ENCODE measurements at regions not wholly inside any gene's neighbourhood (a gene's known extent, or its start where the extent isn't known, plus 50 kb on each side); places are given as distances from the start of the nearest gene placed in this dataset.

DNA sequence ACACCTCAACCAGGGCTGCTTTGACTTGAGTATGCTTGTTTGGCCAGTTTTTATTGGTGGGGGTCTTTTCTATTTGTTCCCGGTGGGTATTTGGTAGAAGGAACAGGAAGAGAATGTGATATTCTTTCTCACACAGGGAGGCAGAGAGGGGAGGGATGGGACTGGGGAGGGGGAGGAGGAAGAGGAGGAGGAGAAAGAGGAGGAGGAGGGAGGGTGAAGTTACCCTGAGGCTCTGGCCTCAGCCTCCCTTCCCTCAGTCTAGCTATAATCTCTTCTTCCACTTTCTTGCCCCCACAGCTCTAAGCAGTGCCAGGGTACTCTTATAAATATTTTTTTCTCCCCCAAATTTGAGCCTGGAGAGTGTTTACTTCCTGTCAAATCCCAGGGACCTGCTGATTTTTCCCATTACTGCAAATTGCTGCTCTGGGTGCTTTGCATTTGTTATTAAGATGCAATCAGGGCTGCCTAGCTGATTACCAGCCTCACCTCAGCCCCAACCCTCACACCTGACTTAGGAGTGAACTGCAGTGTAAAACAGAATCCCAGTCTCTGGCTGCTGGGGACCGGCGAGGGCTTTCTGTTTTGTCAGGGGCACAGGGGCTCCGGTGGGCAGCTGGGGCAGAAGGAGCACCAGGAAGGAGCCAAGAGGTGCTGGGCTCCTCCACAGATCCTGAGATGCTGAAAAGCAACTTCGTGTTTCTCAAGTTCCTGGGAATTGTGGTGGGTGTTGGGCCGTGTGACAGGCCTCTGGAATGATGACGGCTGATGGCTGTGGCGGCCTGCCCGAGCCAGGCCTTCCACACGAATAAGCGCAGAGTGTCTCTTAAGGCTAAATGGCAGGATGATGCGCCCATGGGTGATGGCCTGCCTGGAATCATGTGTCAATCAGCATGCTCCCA, 141.4 kb downstream of the CD83 start:
- Histone ChIP-seq H3K36me3 (ENCODE audit: control insufficient read depth, insufficient read depth, low read length) (no peaks in the 10 kb centered on the region), H3K4me3 (ENCODE audit: low read depth, low read length) (no peak overlapping the region), H3K27me3 (ENCODE audit: control insufficient read depth, insufficient read depth, low read length) (no peaks in the 10 kb centered on the region)
- DNase-seq (ENCODE audit: low read depth): no peak
- TF ChIP-seq, protein P1, sequence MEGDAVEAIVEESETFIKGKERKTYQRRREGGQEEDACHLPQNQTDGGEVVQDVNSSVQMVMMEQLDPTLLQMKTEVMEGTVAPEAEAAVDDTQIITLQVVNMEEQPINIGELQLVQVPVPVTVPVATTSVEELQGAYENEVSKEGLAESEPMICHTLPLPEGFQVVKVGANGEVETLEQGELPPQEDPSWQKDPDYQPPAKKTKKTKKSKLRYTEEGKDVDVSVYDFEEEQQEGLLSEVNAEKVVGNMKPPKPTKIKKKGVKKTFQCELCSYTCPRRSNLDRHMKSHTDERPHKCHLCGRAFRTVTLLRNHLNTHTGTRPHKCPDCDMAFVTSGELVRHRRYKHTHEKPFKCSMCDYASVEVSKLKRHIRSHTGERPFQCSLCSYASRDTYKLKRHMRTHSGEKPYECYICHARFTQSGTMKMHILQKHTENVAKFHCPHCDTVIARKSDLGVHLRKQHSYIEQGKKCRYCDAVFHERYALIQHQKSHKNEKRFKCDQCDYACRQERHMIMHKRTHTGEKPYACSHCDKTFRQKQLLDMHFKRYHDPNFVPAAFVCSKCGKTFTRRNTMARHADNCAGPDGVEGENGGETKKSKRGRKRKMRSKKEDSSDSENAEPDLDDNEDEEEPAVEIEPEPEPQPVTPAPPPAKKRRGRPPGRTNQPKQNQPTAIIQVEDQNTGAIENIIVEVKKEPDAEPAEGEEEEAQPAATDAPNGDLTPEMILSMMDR (IDR thresholded peaks at IDR 0.05; ENCODE audit: insufficient read depth, low read length, poor library complexity, severe bottlenecking): no peak

DNA sequence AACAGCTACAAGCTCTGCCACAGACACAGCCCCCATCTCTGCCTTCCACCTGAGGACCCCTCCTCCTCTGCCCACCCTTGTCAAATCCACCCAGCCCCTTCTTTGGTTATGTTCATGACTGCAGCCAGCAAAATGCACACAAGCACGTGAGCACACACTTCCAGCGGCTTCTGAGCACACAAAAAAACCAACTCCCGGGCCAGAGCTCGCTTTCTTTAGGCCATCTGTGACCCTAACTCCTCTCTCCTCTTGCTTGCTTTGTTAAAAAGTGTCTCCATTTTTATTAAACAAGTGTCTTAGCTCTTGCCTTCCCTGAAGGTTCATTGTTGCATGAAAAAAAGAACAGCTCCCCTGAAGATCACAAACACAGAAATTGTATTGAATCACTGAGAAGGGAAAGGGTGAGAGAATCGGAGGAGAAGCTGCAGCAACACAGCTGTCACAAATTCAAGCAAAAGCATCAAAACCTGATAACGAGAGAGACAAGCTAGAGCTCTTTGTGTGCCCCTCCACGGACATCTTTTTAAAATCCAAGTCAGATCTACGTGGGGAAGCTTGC, 142.1 kb downstream of the CD83 start:
- TF ChIP-seq, protein P1 (IDR thresholded peaks at IDR 0.05; ENCODE audit: insufficient read depth, low read length, poor library complexity, severe bottlenecking): no peak
- no peak overlapping the region for H3K4me3 ChIP-seq (ENCODE audit: low read depth, low read length)
- DNase-seq (ENCODE audit: low read depth): no peak
- no peaks in the 10 kb centered on the region for H3K27me3 ChIP-seq (ENCODE audit: control insufficient read depth, insufficient read depth, low read length)
- H3K36me3 ChIP-seq (ENCODE audit: control insufficient read depth, insufficient read depth, low read length): no peaks in the 10 kb centered on the region

DNA sequence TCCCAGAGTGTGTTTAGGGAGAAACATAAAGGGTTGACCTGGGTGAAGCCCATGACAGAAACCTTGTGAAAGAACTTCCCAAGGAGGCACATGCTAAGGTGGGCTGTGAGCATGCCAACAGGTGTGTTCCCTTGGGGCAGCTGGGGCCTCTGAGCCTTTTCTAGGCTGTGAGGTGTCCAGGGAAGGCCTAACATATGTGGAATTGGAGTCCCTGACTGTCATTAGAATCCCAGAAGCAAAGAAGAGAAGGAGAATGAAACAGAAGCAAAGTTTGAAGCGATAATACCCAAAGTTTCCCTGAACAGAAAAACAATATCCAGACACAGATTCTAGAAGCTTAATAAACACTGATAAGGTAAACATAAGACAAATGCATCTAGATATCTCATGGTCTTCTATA, 143.3 kb downstream of the CD83 start:
- DNase-seq (ENCODE audit: low read depth): no peak

DNA sequence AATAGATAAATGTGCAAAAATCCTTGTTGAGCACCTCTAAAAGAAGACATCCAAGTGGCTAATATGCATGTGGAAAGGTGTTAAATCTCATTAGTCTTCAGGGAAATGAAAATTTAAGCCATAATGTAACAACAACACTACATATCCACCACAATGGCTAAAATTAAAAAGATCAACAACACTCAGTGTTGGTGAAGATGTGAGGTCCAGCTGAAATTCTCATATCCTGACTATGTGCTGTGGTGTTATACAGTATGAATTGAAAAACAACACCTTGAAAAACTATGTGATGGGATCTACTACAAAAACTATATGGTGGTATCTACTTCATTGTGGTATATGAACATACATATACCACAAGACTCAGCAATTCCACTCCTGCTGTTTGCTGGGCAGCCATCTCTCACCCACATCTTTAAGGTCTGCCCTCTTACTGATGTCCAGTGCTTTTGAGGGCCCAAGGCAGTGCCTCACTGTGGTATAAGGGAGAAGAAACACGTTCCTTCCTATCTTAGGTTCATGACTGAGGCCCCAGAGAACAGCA, 146.4 kb downstream of the CD83 start:
- Histone ChIP-seq H3K4me3 (ENCODE audit: low read depth, low read length) (no peak overlapping the region), H3K27me3 (ENCODE audit: control insufficient read depth, insufficient read depth, low read length) (no peaks in the 10 kb centered on the region), H3K36me3 (ENCODE audit: control insufficient read depth, insufficient read depth, low read length) (no peaks in the 10 kb centered on the region)
- DNase-seq (ENCODE audit: low read depth): no peak
- TF ChIP-seq, protein P1 (IDR thresholded peaks at IDR 0.05; ENCODE audit: insufficient read depth, low read length, poor library complexity, severe bottlenecking): no peak

More for the DNA sequence above, 143.3 kb downstream of the CD83 start:
- Histone ChIP-seq H3K27me3 (ENCODE audit: control insufficient read depth, insufficient read depth, low read length) (no peaks in the 10 kb centered on the region), H3K4me3 (ENCODE audit: low read depth, low read length) (no peak overlapping the region), H3K36me3 (ENCODE audit: control insufficient read depth, insufficient read depth, low read length) (no peaks in the 10 kb centered on the region)
- TF ChIP-seq, protein P1 (IDR thresholded peaks at IDR 0.05; ENCODE audit: insufficient read depth, low read length, poor library complexity, severe bottlenecking): no peak

DNA sequence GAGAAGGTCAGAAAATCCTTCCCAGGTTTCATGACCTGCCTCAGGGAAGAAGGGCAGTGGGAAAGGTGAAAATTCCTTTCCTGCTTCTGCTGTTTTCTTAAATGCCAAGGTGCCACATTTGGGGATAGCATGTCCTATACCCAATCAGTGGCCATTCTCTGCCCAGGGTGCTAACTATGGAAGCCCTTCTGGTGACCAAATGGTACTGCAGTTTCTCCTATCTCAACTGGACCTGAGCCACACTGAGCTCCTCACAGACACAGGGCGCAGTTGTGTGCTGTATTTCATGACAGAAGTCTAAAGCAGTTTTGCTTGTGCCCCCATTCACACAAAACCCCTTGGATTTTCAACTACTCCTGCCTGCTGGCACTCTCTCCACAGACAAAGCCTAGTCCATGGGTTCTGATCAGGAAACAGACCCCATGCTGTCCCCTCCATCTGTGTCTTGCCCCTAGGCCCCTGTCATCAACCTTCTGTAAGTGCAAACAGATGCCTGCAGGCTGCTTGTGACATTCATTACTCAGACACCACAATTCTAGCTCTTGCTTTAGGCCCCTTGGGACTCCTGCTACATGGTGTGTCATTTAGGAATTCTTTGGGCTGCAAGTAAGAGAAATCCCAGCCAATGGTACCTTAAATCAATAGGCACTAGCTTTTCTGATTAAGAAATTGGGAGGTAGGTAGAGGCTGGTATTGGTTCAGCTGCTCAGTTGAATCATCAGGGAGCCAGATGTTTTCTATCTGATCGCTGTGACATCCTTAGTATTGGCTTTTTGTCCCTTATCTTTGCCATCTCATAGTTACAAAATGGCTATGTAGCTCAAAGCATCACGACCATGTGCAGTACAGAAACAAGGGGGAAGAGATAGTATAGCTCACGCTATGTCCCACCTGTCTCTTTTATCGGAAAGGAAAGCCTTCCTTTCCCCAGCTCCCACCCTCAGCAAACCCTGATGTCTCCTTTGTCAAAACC, 147.8 kb downstream of the CD83 start:
- no peak overlapping the region for H3K4me3 ChIP-seq (ENCODE audit: low read depth, low read length)
- TF ChIP-seq, protein P1 (IDR thresholded peaks at IDR 0.05; ENCODE audit: insufficient read depth, low read length, poor library complexity, severe bottlenecking): no peak
- no peaks in the 10 kb centered on the region for H3K27me3 ChIP-seq (ENCODE audit: control insufficient read depth, insufficient read depth, low read length)
- no peaks in the 10 kb centered on the region for H3K36me3 ChIP-seq (ENCODE audit: control insufficient read depth, insufficient read depth, low read length)
- no peak for DNase-seq (ENCODE audit: low read depth)
